OCI-LY3 (cell line): ENCODE measurements at regions not wholly inside any gene's neighbourhood (a gene's known extent, or its start where the extent isn't known, plus 50 kb on each side); places are given as distances from the start of the nearest gene placed in this dataset.

ENCODE experiments used
- CTCF ChIP-seq: fragments of 200-600, 300-600 bp; sonication (generic); IDR thresholded peaks from 2 replicates; pipeline ENCODE4 v1.5.1; 2014; ENCODE audit warnings: antibody characterized with exemption, low read length, low read depth
- EZH2phosphoT487 ChIP-seq: fragments of 200-600 bp; shearing (Covaris generic); IDR thresholded peaks from 2 replicates; pipeline ENCODE4 v1.6.1; 2018; ENCODE audit warnings: antibody characterized with exemption, mixed run types, low read depth

- TF ChIP-seq EZH2phosphoT487 = no peak
- no peak for TF ChIP-seq CTCF
Measured at GRCh38 chr7:46675456-46675855, 754.4 kb upstream of the IGFBP3 start.
